Loucy (cell line): ENCODE measurements at regions not wholly inside any gene's neighbourhood (a gene's known extent, or its start where the extent isn't known, plus 50 kb on each side); places are given as distances from the start of the nearest gene placed in this dataset.

Source experiments
- CTCF ChIP-seq: fragments of 200-600 bp; sonication (generic); conservative IDR thresholded peaks from 2 replicates; pipeline ENCODE4 v1.5.1; 2014; ENCODE audit warnings: mild to moderate bottlenecking, antibody characterized with exemption, low read length
- EZH2phosphoT487 ChIP-seq: fragments of 200-600 bp; IDR thresholded peaks from 2 replicates; pipeline ENCODE4 v1.6.1; 2018; ENCODE audit warnings: antibody characterized with exemption, mild to moderate bottlenecking, moderate library complexity, borderline replicate concordance

DNA sequence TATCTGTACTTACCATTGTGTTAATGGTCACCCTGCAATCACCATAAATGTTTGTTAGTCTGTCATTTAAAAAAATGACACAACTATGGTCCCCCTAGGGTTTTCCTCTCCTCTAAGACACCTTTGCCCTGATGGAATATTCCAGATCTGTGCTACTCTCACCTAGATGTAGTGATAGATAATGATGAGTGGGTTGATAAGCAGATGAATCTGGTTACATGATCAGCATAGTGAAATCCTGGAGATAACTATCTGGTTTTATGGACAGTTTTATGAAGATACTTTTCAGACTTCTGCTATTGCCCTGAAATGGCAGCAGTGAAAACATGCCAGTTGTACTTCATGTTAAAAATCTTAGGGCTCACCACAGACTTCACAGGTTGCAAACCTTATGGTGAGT is 152.4 kb downstream of the GATA3 start:
- no peak for TF ChIP-seq CTCF
- TF ChIP-seq EZH2phosphoT487: no peak
